Body of pancreas (tissue), 4 donors: ENCODE measurements at regions not wholly inside any gene's neighbourhood (a gene's known extent, or its start where the extent isn't known, plus 50 kb on each side); places are given as distances from the start of the nearest gene placed in this dataset.

Source experiments
- POLR2A ChIP-seq, 3 donors: fragments of 450-650 bp; IDR thresholded peaks; one replicate each; pipeline ENCODE4 v1.6.1; 2016; ENCODE audit warnings: antibody characterized with exemption in 3 of 3, mild to moderate bottlenecking in 2 of 3
- TF ChIP-seq, protein P1 (sequence below), 7 experiments: fragments of 450-650 bp in 4 of 7; fragments of 200-600 bp in 3 of 7; sonication (generic) in 3 of 7; IDR thresholded peaks; one replicate each; pipeline ENCODE4 v1.5.1; 2016 to 2019; ENCODE audit warnings: antibody characterized with exemption in 7 of 7

DNA sequence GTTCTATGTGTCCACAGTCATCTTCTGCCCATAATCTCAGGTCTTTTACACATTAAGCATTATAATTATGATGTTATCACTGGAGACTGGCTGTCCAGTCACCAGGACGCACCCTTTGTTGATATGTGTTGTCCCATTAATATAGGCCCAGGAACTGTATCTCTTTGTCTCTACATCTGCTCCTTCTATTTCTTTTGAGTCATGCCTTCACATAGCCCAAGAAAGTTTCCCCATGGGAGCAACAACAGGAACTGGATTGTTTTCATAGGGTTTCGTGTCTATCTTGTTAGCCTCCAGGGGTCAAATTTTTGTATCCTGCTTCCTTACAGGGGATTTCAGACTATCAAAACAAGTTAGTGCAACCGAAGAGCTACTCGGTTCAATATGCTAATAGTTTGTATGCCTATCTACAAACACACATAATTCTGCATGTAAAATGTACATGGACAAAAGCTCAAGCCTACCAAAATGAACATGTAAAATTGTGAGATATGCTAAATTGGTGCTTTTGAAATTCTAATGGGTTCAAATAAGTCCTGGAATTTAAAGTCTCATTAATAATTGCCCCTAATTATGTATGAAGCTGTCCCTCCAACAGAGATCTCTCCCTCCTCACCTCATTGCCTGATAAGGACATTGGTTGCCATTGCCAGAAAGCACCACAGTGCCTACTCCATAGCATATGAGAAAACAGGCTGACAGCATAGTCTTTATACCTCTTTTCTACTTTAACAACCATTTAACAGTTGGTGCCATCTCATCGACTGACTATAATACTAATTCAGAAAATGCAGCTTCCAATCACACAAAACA, 99.8 kb upstream of the DIO2 start:
- TF ChIP-seq, protein P1, sequence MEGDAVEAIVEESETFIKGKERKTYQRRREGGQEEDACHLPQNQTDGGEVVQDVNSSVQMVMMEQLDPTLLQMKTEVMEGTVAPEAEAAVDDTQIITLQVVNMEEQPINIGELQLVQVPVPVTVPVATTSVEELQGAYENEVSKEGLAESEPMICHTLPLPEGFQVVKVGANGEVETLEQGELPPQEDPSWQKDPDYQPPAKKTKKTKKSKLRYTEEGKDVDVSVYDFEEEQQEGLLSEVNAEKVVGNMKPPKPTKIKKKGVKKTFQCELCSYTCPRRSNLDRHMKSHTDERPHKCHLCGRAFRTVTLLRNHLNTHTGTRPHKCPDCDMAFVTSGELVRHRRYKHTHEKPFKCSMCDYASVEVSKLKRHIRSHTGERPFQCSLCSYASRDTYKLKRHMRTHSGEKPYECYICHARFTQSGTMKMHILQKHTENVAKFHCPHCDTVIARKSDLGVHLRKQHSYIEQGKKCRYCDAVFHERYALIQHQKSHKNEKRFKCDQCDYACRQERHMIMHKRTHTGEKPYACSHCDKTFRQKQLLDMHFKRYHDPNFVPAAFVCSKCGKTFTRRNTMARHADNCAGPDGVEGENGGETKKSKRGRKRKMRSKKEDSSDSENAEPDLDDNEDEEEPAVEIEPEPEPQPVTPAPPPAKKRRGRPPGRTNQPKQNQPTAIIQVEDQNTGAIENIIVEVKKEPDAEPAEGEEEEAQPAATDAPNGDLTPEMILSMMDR (IDR thresholded peaks at IDR 0.05) = no peak
- TF ChIP-seq POLR2A (IDR thresholded peaks at IDR 0.05) = no peak
